NCI-H146 treated with DMSO at 0.1 percent for 48 hours (cell line): ENCODE measurements at regions not wholly inside any gene's neighbourhood (a gene's known extent, or its start where the extent isn't known, plus 50 kb on each side); places are given as distances from the start of the nearest gene placed in this dataset.

ENCODE experiments used
- DNase-seq: peaks from one replicate; lab custom pipeline; 2025; ENCODE audit not compliant: unreplicated experiment; lab: John Stamatoyannopoulos, UW

GRCh38 chr4:11895766-11896165, 467.1 kb upstream of the HS3ST1 start:
- no peak for DNase-seq

GRCh38 chr4:11894977-11895376, 466.3 kb upstream of the HS3ST1 start:
- DNase-seq: no peak

DNA sequence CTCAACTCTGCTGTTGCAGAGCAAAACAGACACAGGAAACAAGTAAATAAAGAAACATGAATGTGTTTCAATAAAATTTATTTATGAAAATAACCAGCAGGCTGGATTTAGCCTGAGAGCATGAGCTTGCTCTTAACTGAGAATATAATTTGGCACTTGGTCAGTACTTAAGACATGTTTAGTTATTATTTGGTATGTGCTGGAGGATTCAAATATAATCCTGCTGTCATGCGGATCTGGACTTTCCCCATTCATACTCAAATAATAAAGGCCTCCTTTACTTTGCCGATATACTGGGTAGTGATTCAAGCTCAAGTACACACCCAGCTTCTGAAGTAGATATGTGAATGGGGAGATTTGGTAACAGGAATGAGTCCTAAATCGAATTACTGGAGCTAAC, 465.5 kb upstream of the HS3ST1 start:
- no peak for DNase-seq

DNA sequence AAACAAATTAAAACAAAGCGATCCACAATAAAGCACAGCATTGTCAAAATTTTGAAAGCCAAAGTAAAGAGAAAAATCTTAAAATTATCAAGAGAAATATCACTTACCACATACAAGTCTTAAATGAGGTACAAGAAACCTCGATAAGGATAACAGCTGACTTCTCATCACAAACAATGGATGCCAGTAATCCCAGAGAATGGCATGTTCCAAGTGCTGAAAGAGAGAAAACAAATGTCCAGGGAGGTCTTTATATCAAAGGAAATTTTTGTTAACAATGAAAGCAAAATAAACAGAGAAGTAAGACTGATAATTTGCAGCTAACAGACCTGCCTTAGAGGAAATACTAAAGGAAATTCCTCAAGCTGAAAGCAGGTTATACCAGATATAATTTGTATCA, 460.4 kb upstream of the HS3ST1 start:
- no peak for DNase-seq

- DNase-seq: no peak
These were observed 453.3 kb upstream of the HS3ST1 start for GRCh38 chr4:11881947-11882346.

GRCh38 chr4:11881364-11881763, 452.7 kb upstream of the HS3ST1 start:
- DNase-seq: no peak

DNA sequence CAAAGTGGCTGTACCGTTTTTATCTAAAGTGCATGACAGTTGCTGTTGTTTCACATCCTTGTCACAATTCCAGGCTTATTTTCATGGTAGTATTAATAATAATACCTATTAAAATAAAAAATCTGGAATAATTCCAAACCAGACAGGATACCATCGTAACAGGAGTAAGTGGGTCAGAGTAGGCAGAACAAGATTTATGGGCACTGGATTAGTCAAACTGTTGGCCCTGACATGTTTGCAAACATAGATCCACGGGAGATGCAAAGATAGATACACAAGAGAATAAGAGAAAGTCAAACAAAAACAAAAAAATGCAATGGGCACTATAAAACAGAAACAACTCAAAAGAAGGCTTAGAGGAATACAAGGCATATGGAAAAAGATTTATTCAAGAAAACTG, 449.5 kb upstream of the HS3ST1 start:
- DNase-seq: no peak

- DNase-seq: no peak
These were observed 447.4 kb upstream of the HS3ST1 start for GRCh38 chr4:11876104-11876503.

- no peak for DNase-seq
These were observed 440.6 kb upstream of the HS3ST1 start for GRCh38 chr4:11869191-11869870.

- DNase-seq: no peak
These were observed 437.7 kb upstream of the HS3ST1 start for GRCh38 chr4:11866391-11866790.

DNA sequence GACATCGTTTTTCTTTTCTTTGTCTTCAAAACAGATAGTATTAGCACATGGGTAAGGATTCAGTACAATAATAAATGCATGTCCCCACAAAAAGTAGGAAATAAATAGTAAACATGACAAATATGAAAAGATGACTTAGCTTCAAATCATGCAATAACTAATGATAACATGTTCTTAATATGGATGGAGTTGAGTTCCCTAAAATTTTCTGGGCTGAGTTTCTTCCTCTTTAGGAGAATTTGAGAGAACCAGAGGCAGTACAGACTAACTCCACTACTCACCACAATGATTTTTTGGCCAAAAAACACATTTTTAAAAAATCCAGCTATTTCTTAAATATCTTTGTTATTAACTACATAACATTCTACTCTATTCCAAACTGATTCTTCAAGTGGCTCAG, 432.3 kb upstream of the HS3ST1 start:
- DNase-seq: no peak

DNA sequence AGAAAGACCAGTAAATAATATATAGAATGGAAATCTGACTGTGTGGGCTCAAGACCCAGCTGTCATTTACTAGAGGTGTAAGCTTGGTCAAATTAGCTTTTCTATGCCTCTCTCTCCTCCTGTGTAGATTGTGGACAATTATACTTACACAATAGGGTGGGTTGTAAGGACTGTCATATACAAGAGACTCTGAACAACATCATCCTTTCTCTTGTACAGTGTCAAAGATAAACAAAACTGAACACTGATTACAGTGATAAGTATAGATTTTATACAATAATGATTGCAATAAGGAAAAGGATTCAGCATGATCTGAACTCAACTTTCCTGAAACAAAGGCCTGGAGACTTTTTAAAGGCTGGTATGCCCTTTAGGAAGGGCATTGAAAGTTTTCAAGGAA, 429.2 kb upstream of the HS3ST1 start:
- DNase-seq: no peak

DNA sequence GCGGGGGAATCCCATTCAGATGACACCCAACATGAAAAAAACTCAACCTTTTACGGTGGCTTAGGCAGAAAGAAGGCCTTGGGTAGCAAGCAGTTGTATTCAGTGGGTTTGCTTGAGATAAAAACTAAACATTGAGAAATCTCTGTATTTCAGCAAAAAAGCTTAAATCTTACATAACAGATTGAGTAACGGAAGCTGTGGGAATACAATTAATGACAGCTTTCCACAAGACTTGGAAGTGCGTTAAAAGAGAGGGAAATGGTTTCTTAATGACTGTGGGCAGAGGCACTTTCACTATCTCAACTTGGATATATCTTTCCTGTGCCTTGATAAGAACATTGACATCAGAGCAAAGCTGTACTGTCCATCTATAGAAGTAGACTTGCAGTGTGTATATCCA, 418.5 kb upstream of the HS3ST1 start:
- no peak for DNase-seq

- DNase-seq: no peak
These were observed 415.2 kb upstream of the HS3ST1 start for GRCh38 chr4:11843927-11844326.

DNA sequence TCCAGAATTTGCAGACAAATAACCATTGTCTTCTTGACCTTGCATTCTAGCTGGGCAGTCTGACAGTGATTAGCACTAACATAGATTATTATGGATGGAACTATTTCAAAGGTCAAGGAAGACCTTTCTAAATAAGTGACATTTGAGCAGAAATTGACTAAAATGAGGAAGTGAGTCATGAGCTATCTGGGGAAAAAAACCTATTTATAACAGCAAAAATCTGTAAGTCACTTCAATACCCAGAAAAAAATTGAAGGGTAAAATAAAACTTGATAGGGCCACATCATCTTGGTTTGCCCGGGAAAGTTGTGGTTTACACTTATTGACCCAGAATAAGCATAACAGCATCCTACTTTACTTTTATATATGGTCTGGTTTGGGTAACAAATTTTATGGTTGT, 414.6 kb upstream of the HS3ST1 start:
- DNase-seq: no peak

- no peak for DNase-seq
These were observed 414.0 kb upstream of the HS3ST1 start for GRCh38 chr4:11842620-11843263.

DNA sequence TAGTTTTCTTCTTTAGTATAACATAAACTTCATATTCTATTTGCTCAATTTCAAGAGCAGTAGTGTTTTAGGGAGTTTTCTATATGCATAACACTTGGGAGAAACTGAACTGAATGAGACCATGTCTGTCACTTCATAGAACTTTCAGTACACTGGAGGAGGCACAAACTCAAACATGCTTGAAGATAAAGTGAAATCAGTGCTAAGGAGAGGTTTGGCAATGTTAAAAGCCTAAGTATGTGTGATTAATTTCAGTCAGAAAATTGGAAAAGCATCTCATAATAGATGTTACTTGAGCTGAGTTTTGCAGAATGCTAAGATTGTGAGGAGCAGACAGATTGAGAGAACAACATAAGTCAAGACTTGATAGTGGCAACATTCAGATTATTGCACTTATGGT, 411.2 kb upstream of the HS3ST1 start:
- DNase-seq: no peak

GRCh38 chr4:11831739-11832138, 403.0 kb upstream of the HS3ST1 start:
- DNase-seq: no peak

DNA sequence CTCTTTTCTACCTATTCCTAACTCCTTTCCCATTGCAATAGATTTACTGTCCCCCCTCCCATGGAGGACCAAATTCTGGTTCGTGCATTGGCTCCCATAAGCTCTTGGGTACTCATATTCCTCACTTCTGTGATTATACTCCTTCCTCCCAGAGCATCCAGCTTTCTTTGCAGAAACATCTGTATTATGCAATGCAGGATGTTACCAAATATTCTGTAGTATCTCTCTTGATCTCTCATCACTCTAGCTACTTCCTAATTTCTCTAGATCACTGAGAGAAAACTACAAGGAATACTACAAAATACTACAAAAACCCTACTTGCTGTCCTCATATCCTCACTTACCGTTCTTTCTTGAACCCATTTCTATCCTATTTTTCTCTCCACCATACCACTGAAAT, 395.9 kb upstream of the HS3ST1 start:
- DNase-seq: no peak

GRCh38 chr4:11821772-11822430, 393.2 kb upstream of the HS3ST1 start:
- DNase-seq: no peak

- DNase-seq: no peak
These were observed 388.4 kb upstream of the HS3ST1 start for GRCh38 chr4:11817088-11817487.

DNA sequence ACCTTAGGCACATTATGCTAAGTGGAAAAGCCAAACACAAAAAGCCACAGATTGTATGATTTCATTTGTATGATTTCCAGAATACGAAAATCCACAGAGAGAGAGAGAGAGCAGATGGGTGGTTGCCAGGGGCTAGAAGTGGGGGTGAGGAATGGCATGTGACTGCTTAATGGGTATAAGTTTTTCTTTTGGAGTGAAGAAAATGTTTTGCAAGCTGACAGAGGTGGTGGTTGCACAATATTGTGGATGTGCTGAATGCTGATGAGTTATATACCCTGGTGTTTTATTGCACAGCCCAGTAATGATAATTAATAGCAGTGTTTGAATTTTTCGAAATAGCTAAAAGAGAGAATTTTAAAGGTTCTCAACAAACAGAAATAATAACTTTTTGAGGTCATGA, 386.1 kb upstream of the HS3ST1 start:
- no peak for DNase-seq
